Skeletal muscle tissue (tissue), 3 donors: ENCODE measurements at regions not wholly inside any gene's neighbourhood (a gene's known extent, or its start where the extent isn't known, plus 50 kb on each side); places are given as distances from the start of the nearest gene placed in this dataset.
"Not testable (repeated sequence)": the region's sequence is repeated elsewhere in the genome, so short reads cannot be mapped to it uniquely, and the experiment has no call there.

ENCODE experiments used
- H3K27ac ChIP-seq: one replicate; pipeline ENCODE4 v1.7.0; 2013; ENCODE audit warnings: mild to moderate bottlenecking, low read depth, low read length, inconsistent platforms
- H3K27me3 ChIP-seq, 3 donors: one replicate each; pipeline ENCODE4 v1.7.0; 2013; ENCODE audit warnings: low read length in 3 of 3; ENCODE audit not compliant: control insufficient read depth in 3 of 3, insufficient read depth in 3 of 3
- H3K36me3 ChIP-seq, 3 donors: one replicate each; pipeline ENCODE4 v1.7.0; 2013; ENCODE audit warnings: low read length in 3 of 3; ENCODE audit not compliant: control insufficient read depth in 3 of 3, insufficient read depth in 3 of 3
- H3K4me1 ChIP-seq, 3 donors: one replicate each; pipeline ENCODE4 v1.7.0; 2013; ENCODE audit warnings: low read length in 3 of 3, mild to moderate bottlenecking in 3 of 3; ENCODE audit not compliant: control insufficient read depth in 3 of 3, insufficient read depth in 3 of 3
- H3K4me3 ChIP-seq, 3 donors: one replicate each; pipeline ENCODE4 v1.7.0; 2013; ENCODE audit warnings: low read length in 3 of 3
- H3K9ac ChIP-seq, 3 donors: one replicate each; pipeline ENCODE4 v1.7.0; 2013; ENCODE audit warnings: low read length in 3 of 3, mild to moderate bottlenecking in 3 of 3, moderate library complexity in 2 of 3, low read depth in 1 of 3
- H3K9me3 ChIP-seq, 3 donors: one replicate each; pipeline ENCODE4 v1.7.0; 2013; ENCODE audit warnings: low read length in 3 of 3; ENCODE audit not compliant: control insufficient read depth in 3 of 3
- donor health status: Osteomylitis.

GRCh38 chr3:14019459-14019858, 105.2 kb downstream of the CHCHD4 start:
- Histone ChIP-seq H3K4me1 (no peaks in the 10 kb centered on the region), H3K9me3 (peaks cover 0 to 5% (median 2%) of the 10 kb centered on the region in 3 donors), H3K9ac (no peak overlapping the region), H3K27ac (no peak overlapping the region), H3K27me3 (no peaks in the 10 kb centered on the region), H3K4me3 (no peak overlapping the region), H3K36me3 (no peaks in the 10 kb centered on the region)

DNA sequence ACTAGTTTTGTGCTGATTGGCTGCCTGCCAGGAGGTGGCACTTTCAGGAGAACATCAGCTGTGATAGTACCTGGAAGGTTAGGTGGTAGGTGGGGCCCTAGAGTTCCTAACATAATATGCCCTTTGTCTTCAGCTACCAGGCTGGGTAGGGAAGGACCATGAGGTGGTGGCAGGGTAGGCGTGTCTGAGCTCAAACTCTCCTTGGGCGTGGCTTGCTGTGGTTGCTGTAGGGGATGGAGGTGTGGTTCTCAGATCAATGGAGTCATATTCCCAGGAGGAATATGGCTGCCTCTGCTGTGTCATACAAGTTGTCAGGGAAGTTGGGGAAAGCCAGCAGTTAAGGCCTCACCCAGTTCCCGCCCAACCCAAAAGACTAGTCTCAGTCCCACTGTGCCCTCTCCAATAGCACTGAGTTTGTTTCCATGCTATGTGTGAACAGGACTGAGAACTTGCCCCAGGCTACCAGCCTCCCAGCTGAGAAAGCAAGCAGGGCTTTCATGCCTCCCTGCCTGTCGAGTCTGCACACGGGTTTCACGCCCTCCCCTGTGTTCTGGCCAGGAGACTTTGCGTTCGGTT, 107.7 kb downstream of the CHCHD4 start:
- Histone ChIP-seq H3K4me3 (no peak overlapping the region), H3K27me3 (no peaks in the 10 kb centered on the region), H3K27ac (no peak overlapping the region), H3K9me3 (no peaks in the 10 kb centered on the region), H3K36me3 (no peaks in the 10 kb centered on the region), H3K4me1 (no peaks in the 10 kb centered on the region), H3K9ac (no peak overlapping the region)

- H3K27ac ChIP-seq: no peak overlapping the region
- no peaks in the 10 kb centered on the region for H3K9me3 ChIP-seq
- H3K36me3 ChIP-seq: no peaks in the 10 kb centered on the region
- H3K4me3 ChIP-seq: no peak overlapping the region
- H3K4me1 ChIP-seq: no peaks in the 10 kb centered on the region
- no peaks in the 10 kb centered on the region for H3K27me3 ChIP-seq
- H3K9ac ChIP-seq: no peak overlapping the region
These were observed 117.7 kb downstream of the CHCHD4 start for GRCh38 chr3:14007006-14007405.

DNA sequence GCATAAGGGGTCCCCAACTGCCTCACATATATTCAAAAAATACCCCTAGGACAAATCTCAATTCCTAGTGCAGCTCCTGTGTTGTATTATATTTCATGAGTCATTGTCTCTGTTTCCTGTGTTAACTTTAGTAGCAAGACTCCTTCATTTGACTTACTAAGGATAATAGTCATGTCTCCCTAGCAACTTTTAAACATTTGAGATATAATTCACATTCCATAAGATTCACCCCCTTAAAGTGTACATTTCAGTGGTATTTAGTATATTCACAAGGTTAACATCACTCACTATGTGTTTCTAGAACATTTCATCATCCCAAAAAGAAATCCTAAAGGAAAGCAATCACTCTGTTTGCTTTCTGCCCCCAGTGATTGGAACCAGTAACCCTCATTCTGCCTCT, 121.3 kb upstream of the WNT7A start:
- no peaks in the 10 kb centered on the region for H3K36me3 ChIP-seq
- H3K27me3 ChIP-seq: no peaks in the 10 kb centered on the region
- H3K9ac ChIP-seq: no peak overlapping the region
- H3K27ac ChIP-seq: no peak overlapping the region
- no peak overlapping the region for H3K4me3 ChIP-seq
- H3K9me3 ChIP-seq: no peaks in the 10 kb centered on the region
- no peaks in the 10 kb centered on the region for H3K4me1 ChIP-seq

DNA sequence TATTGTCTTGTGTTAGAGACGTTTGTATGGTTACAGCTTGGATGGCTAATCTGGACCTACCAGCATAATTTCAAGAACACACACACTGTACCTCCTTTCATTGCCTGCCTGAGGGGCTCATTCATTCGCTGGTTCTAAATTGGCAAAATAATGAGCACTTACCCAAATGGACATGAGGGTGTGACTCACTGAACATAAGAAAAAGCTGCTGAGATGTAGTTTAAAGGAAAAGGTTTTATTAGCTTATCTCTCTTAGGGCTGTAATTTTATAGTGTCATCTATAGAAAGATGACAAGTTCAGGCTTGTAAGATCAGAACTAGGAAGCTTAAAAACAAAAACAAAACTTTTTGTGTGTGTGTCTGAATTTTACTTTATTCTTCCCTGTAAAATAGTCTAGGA, 120.7 kb upstream of the WNT7A start:
- H3K4me3 ChIP-seq: no peak overlapping the region
- H3K36me3 ChIP-seq: no peaks in the 10 kb centered on the region
- H3K9ac ChIP-seq: no peak overlapping the region
- H3K9me3 ChIP-seq: no peaks in the 10 kb centered on the region
- no peak overlapping the region for H3K27ac ChIP-seq
- H3K27me3 ChIP-seq: no peaks in the 10 kb centered on the region
- no peaks in the 10 kb centered on the region for H3K4me1 ChIP-seq

DNA sequence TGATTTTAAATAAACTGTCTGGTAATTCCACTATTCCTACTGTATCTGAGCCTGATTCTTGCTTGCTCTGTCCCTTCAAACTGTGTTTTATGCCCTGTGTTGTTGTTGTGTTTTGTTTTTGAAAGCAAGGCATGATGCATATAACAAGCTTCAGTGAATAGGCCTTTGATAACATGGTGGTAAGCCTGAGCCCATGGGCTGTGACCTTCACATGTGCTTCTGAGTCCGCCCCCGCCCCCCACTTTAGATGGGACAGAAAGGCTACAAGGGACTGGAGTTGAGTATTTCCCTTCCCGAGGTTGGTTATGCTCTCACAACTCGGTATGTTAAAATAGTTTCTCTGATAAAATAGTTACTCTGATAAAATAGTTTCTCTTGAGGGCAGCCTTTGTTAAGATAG, 119.0 kb upstream of the WNT7A start:
- H3K4me3 ChIP-seq: no peak overlapping the region
- no peak overlapping the region for H3K27ac ChIP-seq
- no peaks in the 10 kb centered on the region for H3K27me3 ChIP-seq
- H3K9ac ChIP-seq: no peak overlapping the region
- H3K36me3 ChIP-seq: no peaks in the 10 kb centered on the region
- H3K4me1 ChIP-seq: no peaks in the 10 kb centered on the region
- H3K9me3 ChIP-seq: no peaks in the 10 kb centered on the region

- not testable (repeated sequence) for H3K9me3 ChIP-seq
These were observed 115.3 kb upstream of the WNT7A start for GRCh38 chr3:13995216-13995615.

DNA sequence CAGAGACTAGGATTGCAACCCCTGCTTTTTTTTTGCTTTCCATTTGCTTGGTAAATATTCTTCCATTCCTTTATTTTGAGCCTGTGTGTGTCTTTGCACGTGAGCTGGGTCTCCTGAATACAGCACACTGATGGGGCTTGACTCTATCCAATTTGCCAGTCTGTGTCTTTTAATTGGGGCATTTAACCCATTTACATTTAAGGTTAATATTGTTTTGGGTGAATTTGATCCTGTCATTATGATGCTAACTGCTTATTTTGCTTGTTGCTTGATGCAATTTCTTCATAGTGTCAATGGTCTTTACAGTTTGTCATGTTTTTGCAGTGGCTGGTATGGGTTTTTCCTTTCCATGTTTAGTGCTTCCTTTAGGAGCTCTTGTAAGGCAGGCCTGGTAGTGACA, 109.1 kb upstream of the WNT7A start:
- not testable (repeated sequence) for H3K9ac ChIP-seq, H3K4me3 ChIP-seq, H3K36me3 ChIP-seq, H3K9me3 ChIP-seq, H3K27ac ChIP-seq, H3K27me3 ChIP-seq, H3K4me1 ChIP-seq

More at GRCh38 chr3:13995216-13995615, 115.3 kb upstream of the WNT7A start:
- H3K27ac ChIP-seq, H3K4me3 ChIP-seq, H3K4me1 ChIP-seq, H3K36me3 ChIP-seq, H3K27me3 ChIP-seq, H3K9ac ChIP-seq: not testable (repeated sequence)

DNA sequence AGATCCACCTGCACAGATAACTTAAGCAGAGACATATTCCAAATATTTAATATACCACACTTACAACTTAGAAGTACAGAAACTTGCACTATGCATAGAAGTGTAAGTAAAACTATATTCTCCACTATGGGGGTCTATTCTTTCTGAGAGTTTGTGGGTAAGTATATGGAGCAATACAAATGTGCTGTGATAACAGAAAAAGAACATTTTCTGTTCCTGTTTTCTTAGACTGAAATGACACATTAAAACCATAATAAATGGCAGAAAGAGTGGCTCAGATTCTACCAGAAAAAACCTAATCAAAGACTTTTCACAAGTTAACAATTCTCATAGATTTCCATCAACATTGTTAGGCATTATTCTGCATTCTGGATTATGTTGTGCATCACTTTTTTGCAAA, 96.6 kb upstream of the WNT7A start:
- Histone ChIP-seq H3K4me3 (no peak overlapping the region), H3K27me3 (no peaks in the 10 kb centered on the region), H3K9ac (no peak overlapping the region), H3K36me3 (no peaks in the 10 kb centered on the region), H3K4me1 (no peaks in the 10 kb centered on the region), H3K9me3 (no peaks in the 10 kb centered on the region), H3K27ac (no peak overlapping the region)

DNA sequence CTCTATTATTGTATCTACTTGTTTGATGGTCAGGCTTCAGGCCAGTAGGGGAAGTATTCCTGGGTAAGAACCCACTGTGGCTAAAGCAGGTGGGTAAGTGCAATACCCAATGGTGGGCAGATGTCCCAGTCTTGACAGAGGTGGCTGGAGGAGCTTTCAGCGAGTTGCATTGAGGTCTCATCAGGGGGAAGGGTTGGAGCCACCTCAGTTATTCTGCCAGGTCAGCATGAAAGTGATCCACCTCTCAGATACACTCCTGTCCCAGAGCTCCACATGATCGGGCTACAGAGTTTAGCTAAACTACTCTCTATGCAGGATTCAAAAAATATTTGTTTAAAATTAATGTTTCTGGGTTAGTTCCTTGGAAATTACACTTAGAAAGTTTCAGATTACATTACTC, 95.8 kb upstream of the WNT7A start:
- Histone ChIP-seq H3K27me3 (no peaks in the 10 kb centered on the region), H3K9ac (no peak overlapping the region), H3K27ac (no peak overlapping the region), H3K36me3 (no peaks in the 10 kb centered on the region), H3K9me3 (no peaks in the 10 kb centered on the region), H3K4me3 (no peak overlapping the region), H3K4me1 (no peaks in the 10 kb centered on the region)
